ENCODE measurements at regions not wholly inside any gene's neighbourhood (a gene's known extent, or its start where the extent isn't known, plus 50 kb on each side); places are given as distances from the start of the nearest gene placed in this dataset.
"Not testable (repeated sequence)": the region's sequence is repeated elsewhere in the genome, so short reads cannot be mapped to it uniquely, and the experiment has no call there.

- no peak for DNase-seq (ENCODE audit: low read depth in 2 of 3, low spot score in 1 of 3)
Measured at GRCh38 chr1:30106125-30106524, 617.3 kb downstream of the MATN1 start.

- no peak for DNase-seq (ENCODE audit: low read depth in 2 of 3, low spot score in 1 of 3)
Measured at GRCh38 chr1:30104551-30104950, 618.8 kb downstream of the MATN1 start.

DNA sequence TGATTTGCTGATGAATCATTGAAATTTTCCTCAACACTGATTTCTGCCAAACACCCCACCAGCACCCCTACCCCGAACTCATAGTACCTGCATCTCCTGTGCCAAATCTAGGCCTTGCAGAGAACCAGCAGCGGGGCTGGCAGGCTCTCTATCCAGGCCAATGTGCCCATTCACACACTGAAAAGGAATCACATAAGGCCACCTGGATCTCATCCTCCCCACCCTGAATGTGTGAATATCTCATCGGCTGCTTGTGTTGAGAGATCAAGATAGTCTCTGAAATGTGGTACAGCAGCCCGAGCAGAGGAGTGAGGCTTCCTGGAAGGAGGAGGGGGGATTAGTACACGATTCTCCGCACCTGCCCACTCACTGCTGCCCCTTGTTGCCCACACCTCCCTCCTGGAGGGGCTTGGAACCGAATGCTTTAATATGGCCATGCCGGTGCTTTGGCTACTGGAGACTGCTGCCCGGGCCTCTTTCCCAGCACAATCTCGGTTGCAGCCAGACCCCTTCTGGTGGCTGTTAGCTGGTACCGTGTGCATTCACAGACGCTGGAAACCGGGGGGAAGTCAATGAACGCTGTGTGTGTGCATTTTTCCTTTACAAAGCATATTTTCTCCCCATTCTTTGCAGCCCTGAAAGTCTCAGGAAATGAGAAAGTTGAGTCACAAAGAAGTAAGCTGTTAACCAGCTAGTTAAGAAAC is 619.5 kb downstream of the MATN1 start:
- no peak for DNase-seq (ENCODE audit: low read depth in 2 of 3, low spot score in 1 of 3)

DNA sequence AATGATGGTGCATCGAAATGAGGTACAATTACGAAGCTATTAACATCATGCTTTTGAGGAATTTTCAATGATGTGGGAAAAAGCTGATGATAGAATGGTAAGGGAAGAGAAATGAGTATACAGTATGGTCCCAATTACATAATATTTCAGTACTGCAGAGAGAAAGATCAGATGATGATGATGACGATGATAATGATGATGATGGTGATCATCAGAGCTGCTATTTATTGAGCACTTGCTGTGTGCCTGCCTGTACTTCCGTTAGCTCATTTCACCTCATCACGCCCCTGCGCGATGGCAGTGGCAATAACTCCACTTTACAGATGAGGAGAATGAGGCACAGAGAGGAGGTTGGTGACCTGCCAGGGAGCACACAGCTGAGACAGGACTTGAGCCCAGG is 620.8 kb downstream of the MATN1 start:
- DNase-seq (ENCODE audit: low read depth in 2 of 3, low spot score in 1 of 3) = no peak

DNA sequence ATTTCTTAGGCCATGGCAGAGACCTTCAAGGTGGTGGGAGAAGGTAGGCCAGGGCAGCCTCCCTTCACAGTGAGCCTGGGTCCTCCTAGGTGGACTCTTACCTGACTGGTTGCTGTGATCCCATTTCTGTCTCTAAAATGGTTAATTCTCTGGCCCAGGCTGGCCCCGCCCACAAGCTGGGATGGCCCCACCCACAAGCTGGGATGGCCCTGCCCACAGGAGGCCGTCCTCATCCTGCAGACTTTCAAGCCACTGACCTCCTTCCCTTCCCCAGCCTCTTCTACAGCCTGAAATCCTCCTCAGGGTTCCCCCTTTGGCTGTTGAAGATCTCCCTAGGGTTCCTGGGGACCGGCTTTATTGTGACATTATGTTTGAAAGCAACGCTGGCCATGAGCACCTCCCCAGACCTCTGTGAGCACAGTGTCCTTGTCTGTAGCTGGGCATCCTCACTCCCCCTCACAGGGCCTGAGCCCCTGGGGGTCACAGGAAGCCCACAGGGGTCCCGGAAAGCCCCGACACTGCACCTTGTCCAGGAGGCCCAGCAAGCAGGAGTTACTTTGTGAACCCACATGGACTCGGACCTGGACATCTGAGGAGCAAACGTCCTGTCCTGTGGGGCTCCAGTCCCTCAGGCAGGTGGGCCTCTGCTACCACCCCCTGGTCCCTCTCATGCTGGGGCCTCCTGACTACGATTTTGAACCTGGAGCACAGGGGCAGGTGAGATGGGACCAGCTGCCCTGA is 621.7 kb downstream of the MATN1 start:
- no peak for DNase-seq (ENCODE audit: low read depth in 2 of 3, low spot score in 1 of 3)

- no peak for DNase-seq (ENCODE audit: low read depth in 2 of 3, low spot score in 1 of 3)
Measured at GRCh38 chr1:30101016-30101415, 622.4 kb downstream of the MATN1 start.

DNA sequence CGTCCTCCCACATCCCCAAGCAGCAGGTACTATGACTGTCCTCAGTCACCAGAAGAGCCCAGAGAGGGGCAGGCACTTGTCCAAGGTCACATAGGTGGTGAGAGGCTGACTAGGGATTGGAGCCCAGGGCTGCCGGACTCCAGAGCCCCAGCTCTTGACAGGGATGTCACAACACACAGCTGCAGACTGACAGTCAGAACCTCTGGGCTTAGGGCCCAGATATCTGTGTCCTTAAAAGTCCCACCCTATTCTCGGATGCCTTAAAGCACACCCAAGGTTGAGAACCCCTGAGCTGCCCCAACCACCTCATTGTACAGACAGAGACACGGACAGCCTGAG is 622.9 kb downstream of the MATN1 start:
- no peak for DNase-seq (ENCODE audit: low read depth in 2 of 3, low spot score in 1 of 3)

DNA sequence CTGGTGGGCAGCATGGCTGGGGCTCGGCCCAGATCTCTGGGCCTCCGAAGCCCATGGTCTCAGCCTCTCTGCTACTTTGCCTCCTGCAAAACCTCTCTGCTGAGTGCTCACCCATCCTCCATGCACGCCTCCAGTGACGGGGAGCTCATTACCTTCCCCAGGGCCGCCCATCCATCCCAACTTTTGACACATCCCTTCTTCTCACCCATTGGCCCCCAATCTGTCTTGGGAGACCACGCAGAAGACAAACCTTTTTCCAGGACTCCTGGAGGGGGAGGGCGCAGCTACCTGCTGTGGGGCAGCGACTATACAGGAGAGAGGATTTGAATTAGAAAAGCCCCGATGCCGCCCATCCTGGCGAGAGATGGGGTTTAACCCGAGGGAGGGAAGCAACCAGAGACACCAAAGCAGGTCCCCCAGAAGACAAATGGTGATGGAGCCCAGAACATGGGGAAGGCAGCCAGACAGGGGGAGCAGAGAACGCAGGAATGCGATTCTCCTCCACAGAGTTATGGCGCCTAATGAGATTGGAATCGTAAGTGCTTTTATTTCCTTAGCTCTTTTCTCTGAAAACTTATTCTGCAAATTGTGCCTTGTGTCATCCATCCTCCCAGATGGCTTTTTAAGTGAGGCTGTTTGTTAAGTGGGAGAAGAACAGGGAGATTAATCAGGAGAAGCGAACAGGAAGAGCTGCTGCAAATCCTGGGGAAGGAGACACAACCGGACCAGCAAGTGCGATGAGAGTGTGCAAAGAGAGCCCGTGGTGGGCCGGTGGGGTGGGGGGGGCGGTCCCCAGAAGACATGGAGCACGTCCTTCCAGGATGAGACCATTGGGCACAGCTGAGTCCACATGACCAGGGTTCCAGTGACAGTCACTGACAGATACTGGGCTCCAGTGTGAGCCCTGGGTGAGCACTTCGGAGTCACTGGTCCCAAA is 623.5 kb downstream of the MATN1 start:
- DNase-seq (ENCODE audit: low read depth in 2 of 3, low spot score in 1 of 3) = no peak

DNA sequence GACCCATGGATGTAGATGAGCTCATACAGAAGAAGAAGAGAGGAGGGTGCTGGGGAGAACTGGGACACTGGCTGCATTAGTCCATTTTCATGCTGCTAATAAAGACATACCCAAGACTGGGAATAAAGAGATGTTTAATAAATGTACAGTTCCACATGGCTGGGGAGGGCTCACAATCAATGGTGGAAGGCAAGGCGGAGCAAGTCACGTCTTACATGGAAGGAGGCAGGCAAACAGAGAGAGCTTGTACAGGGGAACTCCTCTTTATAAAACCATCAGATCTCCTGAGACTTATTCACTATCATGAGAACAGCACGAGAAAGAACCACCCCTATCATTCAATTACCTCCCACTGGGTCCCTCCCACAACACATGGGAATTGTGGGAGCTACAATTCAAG is 625.5 kb downstream of the MATN1 start:
- not testable (repeated sequence) for DNase-seq (ENCODE audit: low read depth in 2 of 3, low spot score in 1 of 3)

GRCh38 chr1:30095451-30096025 is 627.8 kb downstream of the MATN1 start:
- DNase-seq (ENCODE audit: low read depth in 2 of 3, low spot score in 1 of 3) = no peak

- no peak for DNase-seq (ENCODE audit: low read depth in 2 of 3, low spot score in 1 of 3)
Measured at GRCh38 chr1:30095051-30095450, 628.3 kb downstream of the MATN1 start.

- no peak for DNase-seq (ENCODE audit: low read depth in 2 of 3, low spot score in 1 of 3)
Measured at GRCh38 chr1:30092051-30092858, 631.1 kb downstream of the MATN1 start.

GRCh38 chr1:30090162-30090820 is 633.1 kb downstream of the MATN1 start:
- DNase-seq (ENCODE audit: low read depth in 2 of 3, low spot score in 1 of 3) = no peak

- DNase-seq (ENCODE audit: low read depth in 2 of 3, low spot score in 1 of 3) = no peak
Measured at GRCh38 chr1:30089024-30089430, 634.4 kb downstream of the MATN1 start.

DNA sequence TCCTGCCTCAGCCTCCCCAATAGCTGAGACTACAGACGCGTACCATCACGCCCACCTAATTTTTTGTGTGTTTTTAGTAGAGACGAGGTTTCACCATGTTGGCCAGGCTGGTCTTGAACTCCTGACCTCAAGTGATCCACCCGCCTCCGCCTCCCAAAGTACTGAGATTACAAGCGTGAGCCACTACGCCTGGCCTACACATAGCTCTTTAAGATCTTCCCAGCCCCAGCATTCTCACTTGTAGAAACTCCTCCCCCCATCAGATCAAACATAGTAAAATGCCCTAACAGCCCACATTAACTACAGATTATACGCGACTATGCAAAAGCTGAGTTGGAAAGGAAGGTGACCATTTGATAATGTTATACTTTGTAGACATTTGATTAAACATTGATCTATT is 634.8 kb downstream of the MATN1 start:
- no peak for DNase-seq (ENCODE audit: low read depth in 2 of 3, low spot score in 1 of 3)

- no peak for DNase-seq (ENCODE audit: low read depth in 2 of 3, low spot score in 1 of 3)
Measured at GRCh38 chr1:30087465-30087864, 635.9 kb downstream of the MATN1 start.

DNA sequence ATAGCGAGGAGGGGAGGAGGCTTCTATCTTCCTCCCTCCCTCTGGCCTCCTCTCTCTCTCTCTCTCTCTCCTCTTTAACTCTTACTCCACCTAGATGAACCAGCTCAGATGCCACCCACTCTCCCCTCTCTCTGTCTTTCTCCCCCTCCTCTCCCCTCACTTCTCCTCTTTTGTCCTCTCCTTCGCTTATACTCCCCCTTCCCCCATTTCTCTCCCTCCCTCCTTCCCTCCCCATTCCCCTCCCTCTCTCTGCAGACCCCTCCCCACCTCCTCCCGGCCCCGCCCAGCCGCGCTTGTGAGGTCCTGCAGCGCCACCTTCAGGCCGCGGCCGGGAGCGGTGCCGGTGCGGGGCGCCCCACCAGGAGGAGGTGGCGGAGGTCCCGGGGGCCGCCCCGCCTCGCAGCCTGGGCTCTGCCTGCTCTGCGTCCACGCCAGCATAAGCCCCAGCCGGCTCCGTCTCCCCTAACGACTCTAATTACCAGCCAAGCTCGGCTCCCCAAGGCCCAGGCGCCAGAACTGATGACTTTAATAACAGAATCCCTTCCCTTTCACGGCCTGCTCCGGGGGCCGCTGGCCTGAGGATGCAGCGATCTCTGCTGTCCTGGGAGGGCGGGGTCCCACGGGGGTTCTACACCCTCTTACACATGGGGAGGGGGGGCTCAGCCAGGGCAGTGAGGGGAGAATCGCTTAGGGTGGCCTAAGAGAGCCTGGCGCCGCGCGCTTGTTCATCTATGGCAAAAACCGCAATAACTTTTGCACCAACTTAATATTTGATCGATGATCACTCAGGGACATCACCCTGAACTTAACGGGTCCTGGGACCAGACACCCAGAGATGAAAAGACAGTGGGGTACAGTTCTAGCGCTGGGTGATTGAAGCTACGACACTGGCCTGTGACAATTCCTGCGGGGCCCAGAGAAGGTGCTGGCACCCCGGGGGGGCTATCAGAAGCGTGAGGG is 637.3 kb downstream of the MATN1 start:
- DNase-seq (ENCODE audit: low read depth in 2 of 3, low spot score in 1 of 3) = peak in 2 of 3 donors; percentile 8 to 26

DNA sequence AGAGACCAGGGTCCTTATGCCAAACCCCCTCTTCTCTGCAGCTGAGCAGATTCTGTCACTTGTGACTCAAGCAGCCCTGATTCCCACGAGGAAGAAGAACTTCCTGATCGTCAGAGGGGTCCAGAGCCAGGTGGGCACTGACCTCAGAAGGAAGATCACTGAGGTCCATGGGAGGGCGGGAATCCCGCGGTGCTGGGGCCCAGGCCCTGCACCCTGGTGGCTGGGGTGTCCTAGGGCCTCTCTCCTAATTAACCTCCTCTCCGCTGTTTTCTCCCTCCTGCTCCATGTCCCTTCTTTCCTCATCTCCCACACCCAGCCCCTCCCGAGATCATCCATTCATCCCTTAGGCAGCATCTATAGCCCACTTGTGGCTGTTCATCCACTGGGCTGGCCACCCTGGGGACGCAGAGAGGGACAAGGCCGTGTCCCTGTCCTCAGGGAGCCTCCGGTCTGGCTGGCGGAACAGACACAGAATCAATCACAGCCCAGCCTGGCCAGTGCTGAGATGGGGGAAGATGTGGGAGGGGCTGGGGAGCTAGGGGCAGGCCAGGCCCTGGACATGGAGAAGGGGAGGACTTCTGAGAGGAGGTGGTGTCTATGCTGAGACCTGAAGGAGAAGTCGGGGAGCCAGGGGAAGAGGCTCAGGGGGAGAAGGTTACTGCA is 638.3 kb downstream of the MATN1 start:
- DNase-seq (ENCODE audit: low read depth in 2 of 3, low spot score in 1 of 3) = no peak

Data from stimulated activated CD4-positive, alpha-beta T cell treated with anti-CD3 and anti-CD28 coated beads, Interleukin-12 subunit alpha, Interleukin-12 subunit beta, amount 100 ng/mL, for 48 hours (primary cell).